Chondrocyte (in vitro differentiated cells): ENCODE measurements at regions not wholly inside any gene's neighbourhood (a gene's known extent, or its start where the extent isn't known, plus 50 kb on each side); places are given as distances from the start of the nearest gene placed in this dataset.

ENCODE experiments used
- DNase-seq: peaks from one replicate; pipeline ENCODE4 v3.0.0; 2021; ENCODE audit warnings: mixed read lengths, low spot score
- H3K27ac Mint-ChIP-seq: one replicate; pipeline ENCODE4 v1.8.0; 2021; ENCODE audit warnings: mild to moderate bottlenecking, moderate library complexity, mixed read lengths; ENCODE audit not compliant: unreplicated experiment
- H3K27me3 Mint-ChIP-seq: 2 replicates; pipeline ENCODE4 v1.8.0; 2021; ENCODE audit warnings: low read depth, mixed read lengths
- H3K36me3 Mint-ChIP-seq: 2 replicates; pipeline ENCODE4 v1.8.0; 2021; ENCODE audit warnings: low read depth, mixed read lengths
- H3K4me1 Mint-ChIP-seq: 2 replicates; pipeline ENCODE4 v1.8.0; 2021; ENCODE audit warnings: low read depth, mild to moderate bottlenecking, mixed read lengths
- H3K4me3 Mint-ChIP-seq: one replicate; pipeline ENCODE4 v1.8.0; 2021; ENCODE audit warnings: mild to moderate bottlenecking, moderate library complexity, mixed read lengths; ENCODE audit not compliant: unreplicated experiment
- H3K9me3 Mint-ChIP-seq: 2 replicates; pipeline ENCODE4 v1.8.0; 2021; ENCODE audit warnings: low read depth, mixed read lengths
- CTCF ChIP-seq: fragments of 200-600 bp; sonication (generic); IDR thresholded peaks from 2 replicates; pipeline ENCODE4 v1.5.0; 2021; ENCODE audit warnings: antibody characterized with exemption, mild to moderate bottlenecking, moderate library complexity

DNA sequence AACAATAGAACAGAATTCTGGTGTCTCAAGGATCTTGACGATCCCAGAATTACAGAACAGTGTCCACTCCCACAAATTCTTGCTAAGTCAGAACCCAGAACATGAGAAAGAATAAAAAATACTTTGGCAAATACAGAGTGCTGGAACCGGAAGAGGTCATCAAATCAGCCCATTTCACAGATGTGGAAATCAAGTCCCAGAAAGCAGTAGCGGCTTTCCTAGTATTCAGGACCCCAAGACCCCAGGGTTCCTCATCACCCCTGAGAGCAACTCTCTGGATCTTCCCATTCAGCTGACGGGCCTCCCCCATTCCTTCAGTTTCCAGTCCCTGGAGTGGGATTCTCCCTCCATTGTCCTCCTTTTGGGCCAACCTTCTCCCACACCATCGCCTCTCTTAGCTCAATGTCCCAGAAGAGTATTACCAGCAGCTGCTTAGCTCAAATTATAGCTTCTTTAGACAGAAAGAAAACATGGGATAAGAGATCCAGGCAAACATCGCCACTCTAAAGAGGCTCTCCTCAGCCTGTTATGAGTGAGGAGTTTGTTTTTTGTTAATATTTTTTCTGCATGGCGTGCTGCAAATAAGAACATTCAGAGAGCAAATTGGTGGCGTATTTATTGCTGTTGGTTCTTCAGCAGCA is 268.3 kb downstream of the MN1 start:
- peaks cover 5% of the 10 kb centered on the region for H3K9me3 Mint-ChIP-seq
- no peaks in the 10 kb centered on the region for H3K36me3 Mint-ChIP-seq
- peaks cover 44% of the 10 kb centered on the region for H3K4me1 Mint-ChIP-seq
- no peak for DNase-seq
- peak overlapping the region; percentile 45 for H3K27ac Mint-ChIP-seq
- no peaks in the 10 kb centered on the region for H3K27me3 Mint-ChIP-seq
- no peak overlapping the region for H3K4me3 Mint-ChIP-seq
- no peak for TF ChIP-seq CTCF

- peaks cover 5% of the 10 kb centered on the region for H3K9me3 Mint-ChIP-seq
- peaks cover 48% of the 10 kb centered on the region for H3K4me1 Mint-ChIP-seq
- no peaks in the 10 kb centered on the region for H3K36me3 Mint-ChIP-seq
- no peaks in the 10 kb centered on the region for H3K27me3 Mint-ChIP-seq
- no peak for TF ChIP-seq CTCF
- H3K4me3 Mint-ChIP-seq = no peak overlapping the region
- DNase-seq = no peak
- H3K27ac Mint-ChIP-seq = peak overlapping the region; percentile 52
Measured at GRCh38 chr22:27534720-27535125, 266.8 kb downstream of the MN1 start.

DNA sequence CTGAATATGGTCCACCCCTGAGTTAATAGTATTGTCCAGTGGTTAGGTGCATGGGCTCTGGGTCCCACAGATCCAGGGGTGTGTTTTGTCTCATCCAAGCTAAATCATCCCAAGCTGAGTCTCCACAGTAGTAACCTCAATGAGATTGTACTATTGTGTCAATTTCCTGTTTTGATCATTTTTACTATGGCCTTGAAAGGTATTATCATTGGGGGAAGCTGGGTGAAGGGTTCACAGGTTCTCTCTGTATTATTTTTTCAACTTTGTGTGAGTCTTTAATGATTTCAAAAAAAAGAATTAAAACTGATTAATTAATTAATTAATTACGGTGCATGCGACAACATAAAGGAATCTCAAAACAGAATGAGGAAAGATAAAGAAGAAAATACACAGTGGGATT is 266.1 kb downstream of the MN1 start:
- H3K27ac Mint-ChIP-seq = no peak overlapping the region
- peaks cover 48% of the 10 kb centered on the region for H3K4me1 Mint-ChIP-seq
- H3K27me3 Mint-ChIP-seq = no peaks in the 10 kb centered on the region
- H3K36me3 Mint-ChIP-seq = no peaks in the 10 kb centered on the region
- no peak overlapping the region for H3K4me3 Mint-ChIP-seq
- peaks cover 5% of the 10 kb centered on the region for H3K9me3 Mint-ChIP-seq
- DNase-seq = no peak
- TF ChIP-seq CTCF = no peak

- no peak overlapping the region for H3K4me3 Mint-ChIP-seq
Measured at GRCh38 chr22:27537501-27537900, 264.1 kb downstream of the MN1 start.

DNA sequence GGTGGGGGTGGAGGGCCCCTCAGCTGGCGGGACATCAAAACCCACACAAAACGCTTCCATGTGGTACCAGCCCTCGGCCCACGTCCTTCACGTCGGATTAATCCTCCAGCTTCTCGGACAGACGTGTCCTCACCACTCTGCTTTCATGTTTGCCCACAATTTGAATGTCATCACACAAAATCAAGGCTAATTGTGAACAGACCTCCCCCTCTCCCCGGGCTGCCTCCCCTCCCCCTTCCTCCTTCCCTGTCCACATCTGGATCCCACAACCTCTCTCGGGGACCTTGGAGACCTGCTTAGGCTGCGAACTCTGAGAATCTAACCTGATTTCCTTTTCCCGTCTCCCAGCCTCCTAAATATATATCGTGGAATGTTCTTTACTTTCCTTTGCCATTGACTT is 262.9 kb downstream of the MN1 start:
- no peak for TF ChIP-seq CTCF
- no peaks in the 10 kb centered on the region for H3K27me3 Mint-ChIP-seq
- H3K4me1 Mint-ChIP-seq = peaks cover 28% of the 10 kb centered on the region
- no peak for DNase-seq
- H3K27ac Mint-ChIP-seq = no peak overlapping the region
- H3K4me3 Mint-ChIP-seq = no peak overlapping the region
- H3K36me3 Mint-ChIP-seq = no peaks in the 10 kb centered on the region
- H3K9me3 Mint-ChIP-seq = no peaks in the 10 kb centered on the region

More at GRCh38 chr22:27537501-27537900, 264.1 kb downstream of the MN1 start:
- Mint-ChIP-seq H3K27me3 (no peaks in the 10 kb centered on the region), H3K9me3 (no peaks in the 10 kb centered on the region), H3K36me3 (no peaks in the 10 kb centered on the region), H3K27ac (peak overlapping the region; percentile 56), H3K4me1 (peaks cover 32% of the 10 kb centered on the region)
- no peak for TF ChIP-seq CTCF
- DNase-seq = no peak
